Keratinocyte (primary cell): ENCODE measurements at regions not wholly inside any gene's neighbourhood (a gene's known extent, or its start where the extent isn't known, plus 50 kb on each side); places are given as distances from the start of the nearest gene placed in this dataset.

Experiments used
- DNase-seq: peaks from one replicate; pipeline ENCODE4 v3.0.0-alpha.2; 2011; ENCODE audit warnings: low read depth, missing footprints, low spot score
- FAIRE-seq: peaks from 2 replicates; lab custom pipeline; 2011; peaks lifted over from hg19 to GRCh38; lab: Jason Lieb, UNC
- H2AFZ ChIP-seq: 2 replicates; pipeline ENCODE4 v1.6.0; 2012; ENCODE audit warnings: low read length, control low read depth, inconsistent platforms; ENCODE audit not compliant: control insufficient read depth
- H3K27ac ChIP-seq: 2 replicates; pipeline ENCODE4 v1.5.1; 2011; ENCODE audit warnings: low read length; ENCODE audit not compliant: control insufficient read depth, insufficient read depth
- H3K27me3 ChIP-seq: 3 replicates; pipeline ENCODE4 v1.6.0; 2011; ENCODE audit warnings: low read length; ENCODE audit not compliant: control insufficient read depth, insufficient read depth; ENCODE audit errors: extremely low read depth
- H3K36me3 ChIP-seq, 2 experiments: 2 replicates in 1 of 2; 3 replicates in 1 of 2; pipeline ENCODE4 v1.5.1; 2011; ENCODE audit warnings: low read length in 2 of 2, mild to moderate bottlenecking in 1 of 2; ENCODE audit not compliant: control insufficient read depth in 2 of 2, insufficient read depth in 2 of 2; ENCODE audit errors: extremely low read depth in 1 of 2
- H3K4me1 ChIP-seq: 3 replicates; pipeline ENCODE4 v1.5.1; 2011; ENCODE audit warnings: low read length; ENCODE audit not compliant: control insufficient read depth, insufficient read depth; ENCODE audit errors: extremely low read depth
- H3K4me2 ChIP-seq: 3 replicates; pipeline ENCODE4 v1.6.0; 2011; ENCODE audit warnings: low read depth, low read length; ENCODE audit not compliant: control insufficient read depth, insufficient read depth; ENCODE audit errors: extremely low read depth
- H3K4me3 ChIP-seq, 3 experiments: fragments of 200-600 bp in 1 of 3; sonication (generic) in 1 of 3; 2 replicates in 2 of 3; 3 replicates in 1 of 3; pipeline ENCODE4 v1.5.1; 2011 to 2016; ENCODE audit warnings: low read length in 3 of 3, mild to moderate bottlenecking in 3 of 3, control low read depth in 2 of 3, inconsistent platforms in 1 of 3, low read depth in 1 of 3, mixed read lengths in 1 of 3, mixed run types in 1 of 3, moderate library complexity in 1 of 3; ENCODE audit not compliant: control insufficient read depth in 2 of 3, insufficient read depth in 2 of 3; ENCODE audit errors: extremely low read depth in 1 of 3
- H3K79me2 ChIP-seq: 2 replicates; pipeline ENCODE4 v1.6.0; 2012; ENCODE audit warnings: low read length; ENCODE audit not compliant: control insufficient read depth, insufficient read depth
- H3K9ac ChIP-seq: 3 replicates; pipeline ENCODE4 v1.6.0; 2011; ENCODE audit warnings: low read length; ENCODE audit not compliant: control insufficient read depth, insufficient read depth; ENCODE audit errors: extremely low read depth
- H3K9me1 ChIP-seq: 3 replicates; pipeline ENCODE4 v1.6.0; 2011; ENCODE audit warnings: low read length; ENCODE audit not compliant: control insufficient read depth, insufficient read depth; ENCODE audit errors: extremely low read depth
- H3K9me3 ChIP-seq: 2 replicates; pipeline ENCODE4 v1.5.1; 2012; ENCODE audit warnings: low read depth, low read length; ENCODE audit not compliant: control insufficient read depth
- H4K20me1 ChIP-seq: 3 replicates; pipeline ENCODE4 v1.6.0; 2011; ENCODE audit warnings: low read length; ENCODE audit not compliant: control insufficient read depth, insufficient read depth; ENCODE audit errors: extremely low read depth
- CTCF ChIP-seq, 3 experiments: IDR thresholded peaks in 1 of 3; conservative IDR thresholded peaks in 1 of 3; optimal IDR thresholded peaks in 1 of 3; 2 replicates in 2 of 3; 3 replicates in 1 of 3; pipeline versions ENCODE3 to v1.5.1; 2011; ENCODE audit warnings: low read length in 3 of 3, mild to moderate bottlenecking in 3 of 3, moderate library complexity in 2 of 3, control low read depth in 1 of 3, inconsistent platforms in 1 of 3; ENCODE audit not compliant: insufficient read depth in 2 of 3; ENCODE audit errors: extremely low read depth in 1 of 3
- EZH2 ChIP-seq: IDR thresholded peaks from one replicate; pipeline ENCODE4 v1.6.1; 2012; ENCODE audit warnings: inconsistent platforms, mild to moderate bottlenecking, low read length, moderate library complexity
- dilution Hi-C: fragments of 300-500 bp; cut with MboI; formaldehyde crosslinking; loops from one replicate; pipeline ENCODE4 v1.7.0; 2020; ENCODE audit warnings: low sequenced_read_pairs; ENCODE audit not compliant: extremely low pct_ligation_motif_present

- no peaks in the 10 kb centered on the region for H4K20me1 ChIP-seq
- H3K27ac ChIP-seq = no peak overlapping the region
- H3K27me3 ChIP-seq = no peaks in the 10 kb centered on the region
- no peaks in the 10 kb centered on the region for H3K36me3 ChIP-seq
- H3K79me2 ChIP-seq = no peaks in the 10 kb centered on the region
- dilution Hi-C loops = no loop called here
- DNase-seq (no peak), FAIRE-seq (no peak)
- no peak overlapping the region for H3K9ac ChIP-seq
- no peaks in the 10 kb centered on the region for H3K9me3 ChIP-seq
- no peaks in the 10 kb centered on the region for H3K9me1 ChIP-seq
- H3K4me1 ChIP-seq = peaks cover 13% of the 10 kb centered on the region
- H2AFZ ChIP-seq = no peak overlapping the region
- TF ChIP-seq CTCF (optimal IDR thresholded peaks at IDR 0.05 in 1 of 3, IDR thresholded peaks at IDR 0.05 in 1 of 3, conservative IDR thresholded peaks at IDR 0.05 in 1 of 3; ENCODE audit: extremely low read depth in 1 of 3, insufficient read depth in 2 of 3, low read length in 3 of 3) = no peak
- TF ChIP-seq EZH2 = no peak
- no peak overlapping the region for H3K4me3 ChIP-seq
- no peak overlapping the region for H3K4me2 ChIP-seq
Measured at GRCh38 chr1:87961992-87962391, 633.3 kb downstream of the LMO4 start.

GRCh38 chr1:87963556-87963955 lies 634.9 kb downstream of the LMO4 start:
- H3K79me2 ChIP-seq = no peaks in the 10 kb centered on the region
- no peak overlapping the region for H3K27ac ChIP-seq
- H3K4me3 ChIP-seq = no peak overlapping the region
- TF ChIP-seq EZH2 (no peak), CTCF (optimal IDR thresholded peaks at IDR 0.05 in 1 of 3, IDR thresholded peaks at IDR 0.05 in 1 of 3, conservative IDR thresholded peaks at IDR 0.05 in 1 of 3; ENCODE audit: extremely low read depth in 1 of 3, insufficient read depth in 2 of 3, low read length in 3 of 3) (no peak)
- H3K27me3 ChIP-seq = no peaks in the 10 kb centered on the region
- H2AFZ ChIP-seq = no peak overlapping the region
- no peaks in the 10 kb centered on the region for H3K9me1 ChIP-seq
- H3K4me1 ChIP-seq = peaks cover 12% of the 10 kb centered on the region
- no peaks in the 10 kb centered on the region for H3K36me3 ChIP-seq
- H3K9ac ChIP-seq = no peak overlapping the region
- peak; percentile 60 for DNase-seq
- no peaks in the 10 kb centered on the region for H4K20me1 ChIP-seq
- peak; percentile 72 for FAIRE-seq
- dilution Hi-C loops = no loop called here
- no peak overlapping the region for H3K4me2 ChIP-seq
- no peaks in the 10 kb centered on the region for H3K9me3 ChIP-seq
